ENCODE measurements at regions not wholly inside any gene's neighbourhood (a gene's known extent, or its start where the extent isn't known, plus 50 kb on each side); places are given as distances from the start of the nearest gene placed in this dataset.
"Not testable (repeated sequence)": the region's sequence is repeated elsewhere in the genome, so short reads cannot be mapped to it uniquely, and the experiment has no call there.

GRCh38 chr6:22349051-22349450 lies 52.2 kb upstream of the PRL start:
- DNase-seq, result no peak

GRCh38 chr6:22349528-22349927 lies 52.7 kb upstream of the PRL start:
- DNase-seq, result no peak

- no peak for DNase-seq
These were observed 53.3 kb upstream of the PRL start for GRCh38 chr6:22350109-22350508.

GRCh38 chr6:22353101-22353500 lies 56.3 kb upstream of the PRL start:
- DNase-seq, result no peak

GRCh38 chr6:22356362-22356940 lies 59.6 kb upstream of the PRL start:
- no peak for DNase-seq

- no peak for DNase-seq
These were observed 60.9 kb upstream of the PRL start for GRCh38 chr6:22357724-22358189.

GRCh38 chr6:22361576-22361975 lies 64.7 kb upstream of the PRL start:
- no peak for DNase-seq

GRCh38 chr6:22362361-22362760 lies 65.5 kb upstream of the PRL start:
- DNase-seq, result peak; percentile 37

GRCh38 chr6:22363166-22363713 lies 66.4 kb upstream of the PRL start:
- peak; percentile 16 for DNase-seq

GRCh38 chr6:22363714-22364239 lies 66.9 kb upstream of the PRL start:
- no peak for DNase-seq

GRCh38 chr6:22364306-22364705 lies 67.5 kb upstream of the PRL start:
- no peak for DNase-seq

GRCh38 chr6:22366214-22366613 lies 69.4 kb upstream of the PRL start:
- no peak for DNase-seq

- no peak for DNase-seq
These were observed 70.5 kb upstream of the PRL start for GRCh38 chr6:22367346-22367745.

- no peak for DNase-seq
These were observed 72.0 kb upstream of the PRL start for GRCh38 chr6:22368794-22369193.

GRCh38 chr6:22372922-22373321 lies 76.1 kb upstream of the PRL start:
- DNase-seq, result no peak

- not testable (repeated sequence) for DNase-seq
These were observed 78.1 kb upstream of the PRL start for GRCh38 chr6:22374950-22375349.

- not testable (repeated sequence) for DNase-seq
These were observed 79.5 kb upstream of the PRL start for GRCh38 chr6:22376293-22376692.

GRCh38 chr6:22378536-22378935 lies 81.7 kb upstream of the PRL start:
- DNase-seq, result not testable (repeated sequence)

GRCh38 chr6:22380236-22380635 lies 83.4 kb upstream of the PRL start:
- DNase-seq, result no peak

- DNase-seq, result no peak
These were observed 85.2 kb upstream of the PRL start for GRCh38 chr6:22381845-22382544.

GRCh38 chr6:22383016-22383415 lies 86.2 kb upstream of the PRL start:
- no peak for DNase-seq

- no peak for DNase-seq
These were observed 95.9 kb upstream of the PRL start for GRCh38 chr6:22392711-22393110.

- DNase-seq, result no peak
These were observed 97.9 kb upstream of the PRL start for GRCh38 chr6:22394691-22395090.

GRCh38 chr6:22399693-22400092 lies 102.9 kb upstream of the PRL start:
- no peak for DNase-seq

All from NCI-H526 treated with DMSO at 0.1 percent for 48 hours (cell line).